H9 (cell line): ENCODE measurements at regions not wholly inside any gene's neighbourhood (a gene's known extent, or its start where the extent isn't known, plus 50 kb on each side); places are given as distances from the start of the nearest gene placed in this dataset.

ENCODE experiments used
- DNase-seq: peaks from one replicate; pipeline ENCODE4 v3.0.0-alpha.2; 2017
- H2AFZ ChIP-seq: one replicate; pipeline ENCODE4 v1.6.1; 2013; ENCODE audit warnings: mild to moderate bottlenecking, low read length, control low read depth, moderate library complexity
- H2AK5ac ChIP-seq: 2 replicates; pipeline ENCODE4 v1.6.1; 2013; ENCODE audit warnings: low read length, control low read depth, mixed read lengths; ENCODE audit not compliant: insufficient read length
- H2BK120ac ChIP-seq: one replicate; pipeline ENCODE4 v1.6.1; 2013; ENCODE audit warnings: low read depth, mild to moderate bottlenecking, low read length, control low read depth, inconsistent platforms; ENCODE audit not compliant: poor library complexity, severe bottlenecking
- H2BK12ac ChIP-seq: 2 replicates; pipeline ENCODE4 v1.6.1; 2013; ENCODE audit warnings: low read length, control low read depth, mixed read lengths, low read depth; ENCODE audit not compliant: insufficient read length
- H2BK15ac ChIP-seq: 2 replicates; pipeline ENCODE4 v1.6.1; 2013; ENCODE audit warnings: low read depth, low read length, control low read depth
- H2BK20ac ChIP-seq: one replicate; pipeline ENCODE4 v1.6.1; 2013; ENCODE audit warnings: low read depth, mild to moderate bottlenecking, low read length, control low read depth, inconsistent platforms; ENCODE audit not compliant: poor library complexity, severe bottlenecking
- H2BK5ac ChIP-seq: 2 replicates; pipeline ENCODE4 v1.6.1; 2013; ENCODE audit warnings: low read length, control low read depth, mixed read lengths; ENCODE audit not compliant: insufficient read length
- H3K14ac ChIP-seq: 2 replicates; pipeline ENCODE4 v1.6.1; 2013; ENCODE audit warnings: low read length, control low read depth; ENCODE audit not compliant: insufficient read depth
- H3K18ac ChIP-seq: 2 replicates; pipeline ENCODE4 v1.6.1; 2013; ENCODE audit warnings: low read depth, mild to moderate bottlenecking, mixed read lengths, low read length, control low read depth; ENCODE audit not compliant: insufficient read length
- H3K23ac ChIP-seq: 2 replicates; pipeline ENCODE4 v1.6.1; 2013; ENCODE audit warnings: low read length, control low read depth, mixed read lengths, low read depth; ENCODE audit not compliant: insufficient read length
- H3K23me2 ChIP-seq: 2 replicates; pipeline ENCODE4 v1.6.1; 2013; ENCODE audit warnings: low read depth, mild to moderate bottlenecking, mixed read lengths, low read length, control low read depth; ENCODE audit not compliant: insufficient read length, poor library complexity, severe bottlenecking
- H3K27ac ChIP-seq: 2 replicates; pipeline ENCODE4 v1.5.1; 2013; ENCODE audit warnings: low read length, control low read depth, mixed read lengths, low read depth; ENCODE audit not compliant: insufficient read length
- H3K27me3 ChIP-seq: 2 replicates; pipeline ENCODE4 v1.6.1; 2013; ENCODE audit warnings: low read length, control low read depth, inconsistent platforms; ENCODE audit not compliant: insufficient read depth
- H3K4ac ChIP-seq: 2 replicates; pipeline ENCODE4 v1.6.1; 2013; ENCODE audit warnings: low read depth, mild to moderate bottlenecking, control low read depth, inconsistent platforms, low read length, moderate library complexity
- H3K4me1 ChIP-seq: 2 replicates; pipeline ENCODE4 v1.6.1; 2013; ENCODE audit warnings: low read length, control low read depth, inconsistent platforms; ENCODE audit not compliant: insufficient read depth
- H3K4me2 ChIP-seq: 2 replicates; pipeline ENCODE4 v1.6.1; 2013; ENCODE audit warnings: low read length, control low read depth, mixed read lengths; ENCODE audit not compliant: insufficient read length, insufficient read depth
- H3K56ac ChIP-seq: 2 replicates; pipeline ENCODE4 v1.6.1; 2013; ENCODE audit warnings: low read depth, mild to moderate bottlenecking, mixed read lengths, low read length, control low read depth; ENCODE audit not compliant: insufficient read length
- H3K79me1 ChIP-seq: 2 replicates; pipeline ENCODE4 v1.6.1; 2013; ENCODE audit warnings: low read depth, mild to moderate bottlenecking, moderate library complexity, low read length, control low read depth, inconsistent platforms; ENCODE audit not compliant: insufficient read depth, poor library complexity, severe bottlenecking
- H3K79me2 ChIP-seq: 2 replicates; pipeline ENCODE4 v1.6.1; 2013; ENCODE audit warnings: low read length, control low read depth, inconsistent platforms; ENCODE audit not compliant: insufficient read depth
- H3K9ac ChIP-seq: 2 replicates; pipeline ENCODE4 v1.6.1; 2013; ENCODE audit warnings: low read length, control low read depth, mixed read lengths; ENCODE audit not compliant: insufficient read length; ENCODE audit errors: extremely low read depth
- H3K9me3 ChIP-seq: one replicate; pipeline ENCODE4 v1.6.1; 2013; ENCODE audit warnings: low read depth, low read length, inconsistent platforms; ENCODE audit not compliant: control insufficient read depth
- H3T11ph ChIP-seq: one replicate; pipeline ENCODE4 v1.6.1; 2013; ENCODE audit warnings: mild to moderate bottlenecking, low read length, control low read depth, inconsistent platforms
- H4K20me1 ChIP-seq: one replicate; pipeline ENCODE4 v1.6.1; 2013; ENCODE audit not compliant: control insufficient read depth, insufficient read length, insufficient read depth
- H4K5ac ChIP-seq: 2 replicates; pipeline ENCODE4 v1.6.1; 2013; ENCODE audit warnings: low read depth, mild to moderate bottlenecking, mixed read lengths, low read length, control low read depth; ENCODE audit not compliant: insufficient read length
- H4K8ac ChIP-seq: replicated peaks from 2 replicates; pipeline ENCODE4 v1.6.1; 2013; ENCODE audit warnings: low read length, control low read depth, mixed read lengths, low read depth; ENCODE audit not compliant: insufficient read length
- H4K91ac ChIP-seq: 2 replicates; pipeline ENCODE4 v1.6.1; 2013; ENCODE audit warnings: low read depth, mild to moderate bottlenecking, moderate library complexity, mixed read lengths, low read length, control low read depth; ENCODE audit not compliant: insufficient read length
- H3K27ac Mint-ChIP-seq, 3 experiments: 2 replicates in 2 of 3; 3 replicates in 1 of 3; pipeline ENCODE4 v1.8.0; 2020 to 2021; ENCODE audit warnings: mixed read lengths in 3 of 3, mild to moderate bottlenecking in 1 of 3, moderate library complexity in 1 of 3
- H3K27me3 Mint-ChIP-seq: 2 replicates; pipeline ENCODE4 v1.8.0; 2021; ENCODE audit warnings: low read depth, mild to moderate bottlenecking, moderate library complexity, mixed read lengths
- H3K36me3 Mint-ChIP-seq, 3 experiments: 2 replicates in 2 of 3; 3 replicates in 1 of 3; pipeline ENCODE4 v1.8.0; 2020 to 2021; ENCODE audit warnings: low read depth in 3 of 3, mixed read lengths in 3 of 3; ENCODE audit not compliant: insufficient read depth in 1 of 3
- H3K4me1 Mint-ChIP-seq, 2 experiments: 2 replicates each; pipeline ENCODE4 v1.8.0; 2020; ENCODE audit warnings: mixed read lengths in 2 of 2
- H3K4me3 Mint-ChIP-seq, 2 experiments: 2 replicates in 1 of 2; 3 replicates in 1 of 2; pipeline ENCODE4 v1.8.0; 2020 to 2021; ENCODE audit warnings: mild to moderate bottlenecking in 2 of 2, mixed read lengths in 2 of 2, moderate library complexity in 1 of 2
- H3K9me3 Mint-ChIP-seq, 2 experiments: 2 replicates in 1 of 2; 3 replicates in 1 of 2; pipeline ENCODE4 v1.8.0; 2020; ENCODE audit warnings: mild to moderate bottlenecking in 2 of 2, mixed read lengths in 2 of 2, moderate library complexity in 1 of 2
- WGBS: extraction: QIAGEN DNeasy Blood & Tissue Kit; methylation state at CpG from one replicate; pipeline ENCODE4 v1.1.7; 2013; ENCODE audit warnings: missing lambda C conversion rate, low lambda C conversion rate, mixed read lengths; ENCODE audit not compliant: insufficient read length; ENCODE audit errors: extremely low coverage; 5-methylcytosine and 5-hydroxymethylcytosine counted together
- TF ChIP-seq, protein P1 (sequence below): fragments of 200-600 bp; sonication (generic); conservative IDR thresholded peaks from 3 replicates; pipeline ENCODE4 v1.8.0; 2021; ENCODE audit warnings: antibody characterized with exemption, mild to moderate bottlenecking

DNA sequence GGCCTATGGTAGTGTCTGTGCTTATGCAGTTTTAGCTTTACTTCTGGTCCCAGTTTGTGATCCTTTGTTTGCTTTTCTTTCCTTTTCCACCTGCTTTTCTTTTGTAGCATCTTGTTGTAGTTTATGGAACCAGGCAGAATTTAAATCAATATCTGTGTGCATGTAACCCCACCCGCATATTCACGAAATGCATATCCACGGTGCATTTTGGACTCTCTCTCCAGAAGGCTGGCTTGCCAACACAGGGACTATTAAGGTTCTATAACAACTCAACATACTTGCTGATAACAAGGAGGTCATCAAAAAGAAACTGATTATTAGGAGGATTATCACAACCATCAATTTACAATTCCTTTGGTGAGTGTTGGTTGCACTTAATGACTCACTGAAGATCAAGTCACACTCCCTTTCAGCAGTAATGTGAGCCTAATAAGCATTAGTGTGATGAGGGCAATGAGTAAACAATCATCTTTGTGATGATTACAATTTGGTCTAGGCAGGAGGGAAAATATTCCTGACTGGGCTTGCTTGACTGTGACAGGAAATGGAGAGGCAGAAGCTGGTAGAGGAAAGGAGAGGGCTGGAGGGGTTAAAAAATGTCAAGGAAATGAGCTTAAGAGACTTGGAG lies 378.6 kb downstream of the REEP3 start:
- Mint-ChIP-seq H3K27me3 (no peaks in the 10 kb centered on the region), H3K4me3 (no peak overlapping the region), H3K36me3 (peaks cover 0 to 1% (median 0%) of the 10 kb centered on the region in 3 experiments; a peak in 1 of 7 replicates), H3K27ac (peak overlapping the region; percentile 0 to 29 (median 13); a peak in 4 of 7 replicates), H3K9me3 (no peaks in the 10 kb centered on the region), H3K4me1 (peaks cover 7 to 8% of the 10 kb centered on the region in 2 experiments)
- no peak overlapping the region for H4K8ac ChIP-seq
- H3K27ac ChIP-seq = no peak overlapping the region
- H2BK12ac ChIP-seq = no peak overlapping the region
- H3K4ac ChIP-seq = no peak overlapping the region
- no peak overlapping the region for H3K18ac ChIP-seq
- H4K5ac ChIP-seq = no peak overlapping the region
- no peak overlapping the region for H2BK15ac ChIP-seq
- no CpG with 5 or more reads among the region's 3 CpGs for WGBS
- no peaks in the 10 kb centered on the region for H3K27me3 ChIP-seq
- H2BK120ac ChIP-seq = no peak overlapping the region
- no peaks in the 10 kb centered on the region for H3K79me2 ChIP-seq
- H4K91ac ChIP-seq = no peak overlapping the region
- no peak overlapping the region for H2AFZ ChIP-seq
- H2BK20ac ChIP-seq = no peak overlapping the region
- H2AK5ac ChIP-seq = no peak overlapping the region
- no peak overlapping the region for H3K14ac ChIP-seq
- H3T11ph ChIP-seq = no peak overlapping the region
- H3K23ac ChIP-seq = no peak overlapping the region
- no peak overlapping the region for H3K9ac ChIP-seq
- H4K20me1 ChIP-seq = no peaks in the 10 kb centered on the region
- no peak overlapping the region for H3K56ac ChIP-seq
- no peaks in the 10 kb centered on the region for H3K9me3 ChIP-seq
- H3K4me1 ChIP-seq = peaks cover 4% of the 10 kb centered on the region; the same call in 1 of the 2 replicates
- no peaks in the 10 kb centered on the region for H3K23me2 ChIP-seq
- no peak overlapping the region for H3K4me2 ChIP-seq
- DNase-seq = no peak
- TF ChIP-seq, protein P1, sequence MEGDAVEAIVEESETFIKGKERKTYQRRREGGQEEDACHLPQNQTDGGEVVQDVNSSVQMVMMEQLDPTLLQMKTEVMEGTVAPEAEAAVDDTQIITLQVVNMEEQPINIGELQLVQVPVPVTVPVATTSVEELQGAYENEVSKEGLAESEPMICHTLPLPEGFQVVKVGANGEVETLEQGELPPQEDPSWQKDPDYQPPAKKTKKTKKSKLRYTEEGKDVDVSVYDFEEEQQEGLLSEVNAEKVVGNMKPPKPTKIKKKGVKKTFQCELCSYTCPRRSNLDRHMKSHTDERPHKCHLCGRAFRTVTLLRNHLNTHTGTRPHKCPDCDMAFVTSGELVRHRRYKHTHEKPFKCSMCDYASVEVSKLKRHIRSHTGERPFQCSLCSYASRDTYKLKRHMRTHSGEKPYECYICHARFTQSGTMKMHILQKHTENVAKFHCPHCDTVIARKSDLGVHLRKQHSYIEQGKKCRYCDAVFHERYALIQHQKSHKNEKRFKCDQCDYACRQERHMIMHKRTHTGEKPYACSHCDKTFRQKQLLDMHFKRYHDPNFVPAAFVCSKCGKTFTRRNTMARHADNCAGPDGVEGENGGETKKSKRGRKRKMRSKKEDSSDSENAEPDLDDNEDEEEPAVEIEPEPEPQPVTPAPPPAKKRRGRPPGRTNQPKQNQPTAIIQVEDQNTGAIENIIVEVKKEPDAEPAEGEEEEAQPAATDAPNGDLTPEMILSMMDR = no peak
- no peaks in the 10 kb centered on the region for H3K79me1 ChIP-seq
- H2BK5ac ChIP-seq = no peak overlapping the region
